HEK293 (cell line): ENCODE measurements at regions not wholly inside any gene's neighbourhood (a gene's known extent, or its start where the extent isn't known, plus 50 kb on each side); places are given as distances from the start of the nearest gene placed in this dataset.
A peak's percentile ranks its signal among the peaks of the same experiment; 100 is the strongest.
"Not testable (repeated sequence)": the region's sequence is repeated elsewhere in the genome, so short reads cannot be mapped to it uniquely, and the experiment has no call there.

ENCODE experiments used
- CTCF ChIA-PET: fragments of 350-600 bp; formaldehyde crosslinking; extraction: SDS; loops from one replicate; lab custom pipeline; 2021; ENCODE audit warnings: antibody characterized with exemption; lab: Yijun Ruan, JAX
- POLR2A ChIA-PET: fragments of 300-600 bp; formaldehyde crosslinking; extraction: SDS; loops from one replicate; lab custom pipeline; 2020; ENCODE audit warnings: antibody characterized with exemption, inconsistent platforms; lab: Yijun Ruan, JAX
- H3K27ac ChIP-seq: fragments of 200-500 bp; sonication (Bioruptor generic); 2 replicates; pipeline ENCODE4 v1.5.1; 2014; ENCODE audit warnings: low read depth, low read length, control low read depth, inconsistent platforms; ENCODE audit errors: extremely low read depth
- H3K36me3 ChIP-seq, 2 experiments: fragments of 200-500 bp in 1 of 2; sonication (Bioruptor generic) in 1 of 2; 1 replicate in 1 of 2; 2 replicates in 1 of 2; pipeline ENCODE4 v1.5.1; 2014 to 2017; ENCODE audit warnings: inconsistent platforms in 2 of 2, low read length in 2 of 2; ENCODE audit not compliant: control insufficient read depth in 2 of 2, insufficient read depth in 1 of 2
- H3K4me1 ChIP-seq: fragments of 200-500 bp; sonication (Bioruptor generic); 2 replicates; pipeline ENCODE4 v1.5.1; 2014; ENCODE audit warnings: mild to moderate bottlenecking, low read length, inconsistent platforms; ENCODE audit not compliant: control insufficient read depth, insufficient read depth
- H3K4me3 ChIP-seq: 2 replicates; pipeline ENCODE4 v1.5.1; 2011; ENCODE audit warnings: low read depth, mild to moderate bottlenecking, control low read depth, low read length, moderate library complexity
- H3K9me3 ChIP-seq: fragments of 200-500 bp; sonication (Bioruptor generic); 2 replicates; pipeline ENCODE4 v1.5.1; 2014; ENCODE audit warnings: low read depth, low read length, inconsistent platforms; ENCODE audit not compliant: control insufficient read depth, insufficient read depth
- GLI2 ChIP-seq: fragments of 450-650 bp; formaldehyde crosslinking; IDR thresholded peaks from 2 replicates; pipeline ENCODE4; 2017; ENCODE audit warnings: missing biosample characterization, missing genetic modification characterization, low read depth, borderline replicate concordance
- SP2 ChIP-seq: fragments of 450-650 bp; formaldehyde crosslinking; IDR thresholded peaks from 2 replicates; pipeline ENCODE4 v1.5.1; 2016; ENCODE audit warnings: missing biosample characterization, missing genetic modification characterization
- SP7 ChIP-seq: fragments of 450-650 bp; formaldehyde crosslinking; IDR thresholded peaks from 2 replicates; pipeline ENCODE4 v1.5.1; 2016; ENCODE audit warnings: missing biosample characterization, missing genetic modification characterization
- ZEB2 ChIP-seq: fragments of 450-650 bp; formaldehyde crosslinking; IDR thresholded peaks from 2 replicates; pipeline ENCODE4 v1.5.1; 2016; ENCODE audit warnings: missing biosample characterization, missing genetic modification characterization
- ZNF169 ChIP-seq: fragments of 450-650 bp; formaldehyde crosslinking; IDR thresholded peaks from 2 replicates; pipeline ENCODE4 v1.5.1; 2016; ENCODE audit warnings: missing biosample characterization, missing genetic modification characterization
- ZNF202 ChIP-seq: fragments of 450-650 bp; formaldehyde crosslinking; IDR thresholded peaks from 2 replicates; pipeline ENCODE4 v1.5.1; 2016; ENCODE audit warnings: missing biosample characterization, missing genetic modification characterization, borderline replicate concordance
- ZNF324 ChIP-seq: fragments of 450-650 bp; formaldehyde crosslinking; IDR thresholded peaks from 2 replicates; pipeline ENCODE4 v1.5.1; 2016; ENCODE audit warnings: missing biosample characterization, missing genetic modification characterization
- ZNF335 ChIP-seq: fragments of 450-650 bp; formaldehyde crosslinking; conservative IDR thresholded peaks from 2 replicates; pipeline ENCODE4 v1.5.1; 2016; ENCODE audit warnings: missing biosample characterization, missing genetic modification characterization
- ZNF510 ChIP-seq: fragments of 450-650 bp; formaldehyde crosslinking; IDR thresholded peaks from 2 replicates; pipeline ENCODE4 v1.5.1; 2018; ENCODE audit warnings: mild to moderate bottlenecking, missing genetic modification characterization, missing biosample characterization; ENCODE audit not compliant: insufficient replicate concordance
- ZNF555 ChIP-seq: fragments of 450-650 bp; formaldehyde crosslinking; conservative IDR thresholded peaks from 2 replicates; pipeline ENCODE4 v1.5.1; 2017; ENCODE audit warnings: missing biosample characterization, mild to moderate bottlenecking, missing genetic modification characterization, inconsistent platforms
- ZNF558 ChIP-seq: fragments of 450-650 bp; formaldehyde crosslinking; IDR thresholded peaks from 2 replicates; pipeline ENCODE4 v1.5.1; 2016; ENCODE audit warnings: missing biosample characterization, missing genetic modification characterization
- TF ChIP-seq, protein P1 (sequence below): fragments of 450-650 bp; IDR thresholded peaks from 2 replicates; pipeline ENCODE4 v1.5.1; 2018; ENCODE audit warnings: missing biosample characterization, mild to moderate bottlenecking, missing genetic modification characterization
- TF ChIP-seq, protein P2 (sequence below): fragments of 450-650 bp; formaldehyde crosslinking; IDR thresholded peaks from 2 replicates; pipeline ENCODE4 v1.5.1; 2016; ENCODE audit warnings: missing biosample characterization, missing genetic modification characterization

DNA sequence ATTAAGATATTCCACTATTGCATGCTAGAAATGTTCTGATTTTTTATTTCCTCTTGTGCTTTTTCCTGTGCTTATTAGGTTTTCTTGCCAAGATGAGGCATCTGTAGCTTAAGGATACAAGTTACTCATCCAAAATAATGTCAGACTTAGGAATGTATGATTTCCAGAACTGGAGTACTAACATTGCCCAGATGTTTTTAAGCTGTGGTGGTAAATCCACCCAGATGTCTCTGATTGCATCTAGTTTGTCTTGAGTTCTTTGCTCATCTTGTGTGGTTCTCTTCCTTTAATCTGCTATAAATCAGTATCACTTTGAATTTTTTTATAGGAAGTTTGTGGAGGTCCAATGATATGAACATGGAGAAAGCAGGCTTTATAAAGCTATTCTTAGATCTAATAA lies 337.5 kb upstream of the ZNF608 start:
- no peaks in the 10 kb centered on the region for H3K9me3 ChIP-seq
- H3K27ac ChIP-seq, result no peak overlapping the region
- POLR2A ChIA-PET, result no interaction called here
- no peaks in the 10 kb centered on the region for H3K36me3 ChIP-seq
- no peak overlapping the region for H3K4me3 ChIP-seq
- CTCF ChIA-PET, result no interaction called here
- TF ChIP-seq ZNF335 (tag by site-specific recombination), result no peak
- TF ChIP-seq ZEB2 (tag by site-specific recombination), result no peak
- TF ChIP-seq ZNF555 (tag by site-specific recombination), result no peak
- TF ChIP-seq ZNF324 (tag by site-specific recombination), result no peak
- TF ChIP-seq, protein P1, sequence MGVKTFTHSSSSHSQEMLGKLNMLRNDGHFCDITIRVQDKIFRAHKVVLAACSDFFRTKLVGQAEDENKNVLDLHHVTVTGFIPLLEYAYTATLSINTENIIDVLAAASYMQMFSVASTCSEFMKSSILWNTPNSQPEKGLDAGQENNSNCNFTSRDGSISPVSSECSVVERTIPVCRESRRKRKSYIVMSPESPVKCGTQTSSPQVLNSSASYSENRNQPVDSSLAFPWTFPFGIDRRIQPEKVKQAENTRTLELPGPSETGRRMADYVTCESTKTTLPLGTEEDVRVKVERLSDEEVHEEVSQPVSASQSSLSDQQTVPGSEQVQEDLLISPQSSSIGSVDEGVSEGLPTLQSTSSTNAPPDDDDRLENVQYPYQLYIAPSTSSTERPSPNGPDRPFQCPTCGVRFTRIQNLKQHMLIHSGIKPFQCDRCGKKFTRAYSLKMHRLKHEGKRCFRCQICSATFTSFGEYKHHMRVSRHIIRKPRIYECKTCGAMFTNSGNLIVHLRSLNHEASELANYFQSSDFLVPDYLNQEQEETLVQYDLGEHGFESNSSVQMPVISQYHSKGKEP (tag by site-specific recombination), result no peak
- no peak for TF ChIP-seq GLI2 (tag by site-specific recombination)
- no peaks in the 10 kb centered on the region for H3K4me1 ChIP-seq

DNA sequence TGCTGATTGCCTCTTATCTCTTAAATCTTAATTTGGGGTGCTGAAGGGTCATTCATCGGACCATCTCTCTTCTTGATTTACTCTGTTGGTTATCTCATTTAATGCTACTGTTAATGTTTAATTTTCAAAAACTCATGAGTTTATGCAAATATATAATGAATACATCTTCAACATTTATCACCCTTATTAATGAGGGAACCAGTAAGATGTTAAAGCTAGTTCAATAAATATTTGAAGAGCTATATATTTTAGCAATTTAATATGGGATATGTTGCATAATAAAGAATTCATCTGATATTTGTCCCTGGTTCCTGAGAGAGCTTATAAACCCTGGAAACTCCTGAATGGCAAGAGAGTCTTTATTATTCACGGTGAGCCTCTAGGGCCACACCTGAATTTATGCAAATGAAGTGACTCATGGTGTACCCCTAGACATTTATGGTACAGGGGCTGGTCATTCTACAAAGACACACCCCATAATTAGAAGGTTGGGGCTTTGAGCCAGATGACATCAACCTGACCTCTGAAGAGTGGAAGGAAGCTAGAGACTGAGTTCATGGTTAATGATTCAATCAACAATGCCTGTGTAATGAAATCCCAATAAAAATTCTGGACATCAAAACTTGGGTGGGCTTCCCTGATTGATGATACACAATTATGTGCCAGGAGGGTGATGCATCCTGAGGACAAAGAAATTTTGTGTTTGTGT lies 339.5 kb upstream of the ZNF608 start:
- H3K4me1 ChIP-seq, result no peaks in the 10 kb centered on the region
- ChIA-PET CTCF (no interaction called here), POLR2A (no interaction called here)
- H3K36me3 ChIP-seq, result no peaks in the 10 kb centered on the region
- TF ChIP-seq ZNF169 (tag by site-specific recombination) (no peak), ZNF510 (peak; percentile 99), SP7 (tag by site-specific recombination) (peak; percentile 76)
- no peak overlapping the region for H3K4me3 ChIP-seq
- no peak overlapping the region for H3K27ac ChIP-seq
- H3K9me3 ChIP-seq, result no peaks in the 10 kb centered on the region

DNA sequence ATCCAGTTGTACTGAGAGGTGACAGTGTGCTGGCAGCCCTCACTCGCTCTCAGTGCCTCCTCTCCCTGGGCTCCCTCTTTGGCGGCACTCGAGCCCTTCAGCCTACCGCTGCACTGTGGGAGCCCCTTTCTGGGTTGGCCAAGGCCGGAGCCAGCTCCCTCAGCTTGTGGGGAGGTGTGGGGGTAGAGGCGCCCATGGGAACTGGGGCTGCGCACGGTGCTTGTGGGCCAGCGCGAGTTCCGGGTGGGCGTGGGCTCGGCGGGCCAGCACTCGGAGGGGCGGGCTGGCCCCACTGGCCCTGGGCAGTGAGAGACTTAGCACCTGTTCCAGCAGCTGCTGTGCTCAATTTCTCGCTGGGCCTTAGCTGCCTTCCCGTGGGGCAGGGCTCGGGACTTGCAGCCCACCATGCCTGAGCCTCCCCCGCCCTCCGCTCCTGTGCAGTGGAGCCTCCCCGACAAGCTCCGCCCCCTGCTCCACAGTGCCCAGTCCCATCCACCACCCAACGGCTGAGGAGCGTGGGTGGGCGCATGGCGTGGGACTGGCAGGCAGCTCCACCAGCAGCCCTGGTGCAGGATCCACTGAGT lies 342.2 kb upstream of the ZNF608 start:
- Histone ChIP-seq H3K9me3 (no peaks in the 10 kb centered on the region; the same call in 1 of the 2 replicates), H3K4me3 (no peak overlapping the region), H3K27ac (no peak overlapping the region), H3K4me1 (no peaks in the 10 kb centered on the region), H3K36me3 (no peaks in the 10 kb centered on the region)
- TF ChIP-seq, protein P2, sequence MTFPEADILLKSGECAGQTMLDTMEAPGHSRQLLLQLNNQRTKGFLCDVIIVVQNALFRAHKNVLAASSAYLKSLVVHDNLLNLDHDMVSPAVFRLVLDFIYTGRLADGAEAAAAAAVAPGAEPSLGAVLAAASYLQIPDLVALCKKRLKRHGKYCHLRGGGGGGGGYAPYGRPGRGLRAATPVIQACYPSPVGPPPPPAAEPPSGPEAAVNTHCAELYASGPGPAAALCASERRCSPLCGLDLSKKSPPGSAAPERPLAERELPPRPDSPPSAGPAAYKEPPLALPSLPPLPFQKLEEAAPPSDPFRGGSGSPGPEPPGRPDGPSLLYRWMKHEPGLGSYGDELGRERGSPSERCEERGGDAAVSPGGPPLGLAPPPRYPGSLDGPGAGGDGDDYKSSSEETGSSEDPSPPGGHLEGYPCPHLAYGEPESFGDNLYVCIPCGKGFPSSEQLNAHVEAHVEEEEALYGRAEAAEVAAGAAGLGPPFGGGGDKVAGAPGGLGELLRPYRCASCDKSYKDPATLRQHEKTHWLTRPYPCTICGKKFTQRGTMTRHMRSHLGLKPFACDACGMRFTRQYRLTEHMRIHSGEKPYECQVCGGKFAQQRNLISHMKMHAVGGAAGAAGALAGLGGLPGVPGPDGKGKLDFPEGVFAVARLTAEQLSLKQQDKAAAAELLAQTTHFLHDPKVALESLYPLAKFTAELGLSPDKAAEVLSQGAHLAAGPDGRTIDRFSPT, result no peak
- TF ChIP-seq SP2 (tag by site-specific recombination) (no peak), ZNF202 (tag by site-specific recombination) (peak; percentile 62; the same call in 1 of the 2 replicates)
- ChIA-PET POLR2A (no interaction called here), CTCF (no interaction called here)

DNA sequence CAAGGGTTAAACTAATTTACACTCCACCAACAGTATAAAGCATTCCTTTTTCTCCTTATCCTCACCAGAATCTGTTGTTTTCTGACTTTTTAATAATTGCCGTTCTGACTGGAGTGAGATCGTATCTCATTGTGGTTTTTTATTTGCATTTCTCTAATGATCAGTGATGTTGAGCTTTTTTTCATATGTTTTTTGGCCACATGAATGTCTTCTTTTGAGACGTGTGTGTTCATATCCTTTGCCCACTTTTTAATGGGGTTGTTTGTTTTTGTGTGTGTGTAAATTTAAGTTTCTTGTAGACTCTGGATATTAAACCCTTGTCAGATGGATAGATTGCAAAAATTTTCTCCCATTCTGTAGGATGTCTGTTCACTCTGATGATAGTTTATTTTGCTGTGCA lies 345.7 kb upstream of the ZNF608 start:
- H3K4me1 ChIP-seq, H3K4me3 ChIP-seq, POLR2A ChIA-PET, H3K36me3 ChIP-seq, CTCF ChIA-PET, H3K9me3 ChIP-seq, H3K27ac ChIP-seq: not testable (repeated sequence)
- TF ChIP-seq ZNF558 (tag by site-specific recombination), result peak; percentile 53; the same call in 1 of the 2 replicates
